ENCODE measurements at regions not wholly inside any gene's neighbourhood (a gene's known extent, or its start where the extent isn't known, plus 50 kb on each side); places are given as distances from the start of the nearest gene placed in this dataset.
"Not testable (repeated sequence)": the region's sequence is repeated elsewhere in the genome, so short reads cannot be mapped to it uniquely, and the experiment has no call there.

DNA sequence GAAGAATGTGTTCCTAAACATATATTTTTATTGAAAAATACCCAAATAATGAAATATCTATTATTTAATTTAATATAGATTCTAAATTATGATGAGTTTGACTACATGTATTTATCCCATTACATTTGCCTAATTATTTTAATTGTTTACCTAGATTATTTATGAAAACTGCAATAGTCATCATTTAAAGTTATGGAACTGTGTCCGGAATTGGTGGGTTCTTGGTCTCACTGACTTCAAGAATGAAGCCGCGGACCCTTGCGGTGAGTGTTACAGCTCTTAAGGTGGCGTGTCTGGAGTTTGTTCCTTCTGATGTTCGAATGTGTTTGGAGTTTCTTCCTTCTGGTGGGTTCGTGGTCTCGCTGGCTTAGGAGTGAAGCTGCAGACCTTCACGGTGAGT, 96.5 kb downstream of the CHCHD4 start:
- TF ChIP-seq YY1 (IDR thresholded peaks at IDR 0.05; ENCODE audit: insufficient read depth, insufficient read length); SUZ12 (IDR thresholded peaks at IDR 0.05; ENCODE audit: extremely low read depth, insufficient read depth, insufficient read length); ZNF274 (IDR thresholded peaks at IDR 0.05; ENCODE audit: low read depth, low read length): not testable (repeated sequence)
